H9 (cell line): ENCODE measurements at regions not wholly inside any gene's neighbourhood (a gene's known extent, or its start where the extent isn't known, plus 50 kb on each side); places are given as distances from the start of the nearest gene placed in this dataset.

Source experiments
- DNase-seq: peaks from one replicate; pipeline ENCODE4 v3.0.0-alpha.2; 2017
- H2AFZ ChIP-seq: one replicate; pipeline ENCODE4 v1.6.1; 2013; ENCODE audit warnings: mild to moderate bottlenecking, low read length, control low read depth, moderate library complexity
- H2AK5ac ChIP-seq: 2 replicates; pipeline ENCODE4 v1.6.1; 2013; ENCODE audit warnings: low read length, control low read depth, mixed read lengths; ENCODE audit not compliant: insufficient read length
- H2BK120ac ChIP-seq: one replicate; pipeline ENCODE4 v1.6.1; 2013; ENCODE audit warnings: low read depth, mild to moderate bottlenecking, low read length, control low read depth, inconsistent platforms; ENCODE audit not compliant: poor library complexity, severe bottlenecking
- H2BK12ac ChIP-seq: 2 replicates; pipeline ENCODE4 v1.6.1; 2013; ENCODE audit warnings: low read length, control low read depth, mixed read lengths, low read depth; ENCODE audit not compliant: insufficient read length
- H2BK15ac ChIP-seq: 2 replicates; pipeline ENCODE4 v1.6.1; 2013; ENCODE audit warnings: low read depth, low read length, control low read depth
- H2BK20ac ChIP-seq: one replicate; pipeline ENCODE4 v1.6.1; 2013; ENCODE audit warnings: low read depth, mild to moderate bottlenecking, low read length, control low read depth, inconsistent platforms; ENCODE audit not compliant: poor library complexity, severe bottlenecking
- H2BK5ac ChIP-seq: 2 replicates; pipeline ENCODE4 v1.6.1; 2013; ENCODE audit warnings: low read length, control low read depth, mixed read lengths; ENCODE audit not compliant: insufficient read length
- H3K14ac ChIP-seq: 2 replicates; pipeline ENCODE4 v1.6.1; 2013; ENCODE audit warnings: low read length, control low read depth; ENCODE audit not compliant: insufficient read depth
- H3K18ac ChIP-seq: 2 replicates; pipeline ENCODE4 v1.6.1; 2013; ENCODE audit warnings: low read depth, mild to moderate bottlenecking, mixed read lengths, low read length, control low read depth; ENCODE audit not compliant: insufficient read length
- H3K23ac ChIP-seq: 2 replicates; pipeline ENCODE4 v1.6.1; 2013; ENCODE audit warnings: low read length, control low read depth, mixed read lengths, low read depth; ENCODE audit not compliant: insufficient read length
- H3K23me2 ChIP-seq: 2 replicates; pipeline ENCODE4 v1.6.1; 2013; ENCODE audit warnings: low read depth, mild to moderate bottlenecking, mixed read lengths, low read length, control low read depth; ENCODE audit not compliant: insufficient read length, poor library complexity, severe bottlenecking
- H3K27ac ChIP-seq: 2 replicates; pipeline ENCODE4 v1.5.1; 2013; ENCODE audit warnings: low read length, control low read depth, mixed read lengths, low read depth; ENCODE audit not compliant: insufficient read length
- H3K27me3 ChIP-seq: 2 replicates; pipeline ENCODE4 v1.6.1; 2013; ENCODE audit warnings: low read length, control low read depth, inconsistent platforms; ENCODE audit not compliant: insufficient read depth
- H3K4ac ChIP-seq: 2 replicates; pipeline ENCODE4 v1.6.1; 2013; ENCODE audit warnings: low read depth, mild to moderate bottlenecking, control low read depth, inconsistent platforms, low read length, moderate library complexity
- H3K4me1 ChIP-seq: 2 replicates; pipeline ENCODE4 v1.6.1; 2013; ENCODE audit warnings: low read length, control low read depth, inconsistent platforms; ENCODE audit not compliant: insufficient read depth
- H3K4me2 ChIP-seq: 2 replicates; pipeline ENCODE4 v1.6.1; 2013; ENCODE audit warnings: low read length, control low read depth, mixed read lengths; ENCODE audit not compliant: insufficient read length, insufficient read depth
- H3K56ac ChIP-seq: 2 replicates; pipeline ENCODE4 v1.6.1; 2013; ENCODE audit warnings: low read depth, mild to moderate bottlenecking, mixed read lengths, low read length, control low read depth; ENCODE audit not compliant: insufficient read length
- H3K79me1 ChIP-seq: 2 replicates; pipeline ENCODE4 v1.6.1; 2013; ENCODE audit warnings: low read depth, mild to moderate bottlenecking, moderate library complexity, low read length, control low read depth, inconsistent platforms; ENCODE audit not compliant: insufficient read depth, poor library complexity, severe bottlenecking
- H3K79me2 ChIP-seq: 2 replicates; pipeline ENCODE4 v1.6.1; 2013; ENCODE audit warnings: low read length, control low read depth, inconsistent platforms; ENCODE audit not compliant: insufficient read depth
- H3K9ac ChIP-seq: 2 replicates; pipeline ENCODE4 v1.6.1; 2013; ENCODE audit warnings: low read length, control low read depth, mixed read lengths; ENCODE audit not compliant: insufficient read length; ENCODE audit errors: extremely low read depth
- H3K9me3 ChIP-seq: one replicate; pipeline ENCODE4 v1.6.1; 2013; ENCODE audit warnings: low read depth, low read length, inconsistent platforms; ENCODE audit not compliant: control insufficient read depth
- H3T11ph ChIP-seq: one replicate; pipeline ENCODE4 v1.6.1; 2013; ENCODE audit warnings: mild to moderate bottlenecking, low read length, control low read depth, inconsistent platforms
- H4K20me1 ChIP-seq: one replicate; pipeline ENCODE4 v1.6.1; 2013; ENCODE audit not compliant: control insufficient read depth, insufficient read length, insufficient read depth
- H4K5ac ChIP-seq: 2 replicates; pipeline ENCODE4 v1.6.1; 2013; ENCODE audit warnings: low read depth, mild to moderate bottlenecking, mixed read lengths, low read length, control low read depth; ENCODE audit not compliant: insufficient read length
- H4K8ac ChIP-seq: replicated peaks from 2 replicates; pipeline ENCODE4 v1.6.1; 2013; ENCODE audit warnings: low read length, control low read depth, mixed read lengths, low read depth; ENCODE audit not compliant: insufficient read length
- H4K91ac ChIP-seq: 2 replicates; pipeline ENCODE4 v1.6.1; 2013; ENCODE audit warnings: low read depth, mild to moderate bottlenecking, moderate library complexity, mixed read lengths, low read length, control low read depth; ENCODE audit not compliant: insufficient read length
- H3K27ac Mint-ChIP-seq, 3 experiments: 2 replicates in 2 of 3; 3 replicates in 1 of 3; pipeline ENCODE4 v1.8.0; 2020 to 2021; ENCODE audit warnings: mixed read lengths in 3 of 3, mild to moderate bottlenecking in 1 of 3, moderate library complexity in 1 of 3
- H3K27me3 Mint-ChIP-seq: 2 replicates; pipeline ENCODE4 v1.8.0; 2021; ENCODE audit warnings: low read depth, mild to moderate bottlenecking, moderate library complexity, mixed read lengths
- H3K36me3 Mint-ChIP-seq, 3 experiments: 2 replicates in 2 of 3; 3 replicates in 1 of 3; pipeline ENCODE4 v1.8.0; 2020 to 2021; ENCODE audit warnings: low read depth in 3 of 3, mixed read lengths in 3 of 3; ENCODE audit not compliant: insufficient read depth in 1 of 3
- H3K4me1 Mint-ChIP-seq, 2 experiments: 2 replicates each; pipeline ENCODE4 v1.8.0; 2020; ENCODE audit warnings: mixed read lengths in 2 of 2
- H3K4me3 Mint-ChIP-seq, 2 experiments: 2 replicates in 1 of 2; 3 replicates in 1 of 2; pipeline ENCODE4 v1.8.0; 2020 to 2021; ENCODE audit warnings: mild to moderate bottlenecking in 2 of 2, mixed read lengths in 2 of 2, moderate library complexity in 1 of 2
- H3K9me3 Mint-ChIP-seq, 2 experiments: 2 replicates in 1 of 2; 3 replicates in 1 of 2; pipeline ENCODE4 v1.8.0; 2020; ENCODE audit warnings: mild to moderate bottlenecking in 2 of 2, mixed read lengths in 2 of 2, moderate library complexity in 1 of 2
- CTCF ChIP-seq: fragments of 200-600 bp; sonication (generic); conservative IDR thresholded peaks from 3 replicates; pipeline ENCODE4 v1.8.0; 2021; ENCODE audit warnings: antibody characterized with exemption, mild to moderate bottlenecking
- WGBS: extraction: QIAGEN DNeasy Blood & Tissue Kit; methylation state at CpG from one replicate; pipeline ENCODE4 v1.1.7; 2013; ENCODE audit warnings: missing lambda C conversion rate, low lambda C conversion rate, mixed read lengths; ENCODE audit not compliant: insufficient read length; ENCODE audit errors: extremely low coverage; 5-methylcytosine and 5-hydroxymethylcytosine counted together

- Histone ChIP-seq H3K14ac (no peak overlapping the region), H3K79me1 (no peaks in the 10 kb centered on the region), H4K20me1 (no peaks in the 10 kb centered on the region), H3K9ac (no peak overlapping the region), H2BK20ac (no peak overlapping the region), H4K8ac (no peak overlapping the region), H3K4ac (no peak overlapping the region), H4K91ac (no peak overlapping the region), H3K4me2 (no peak overlapping the region), H3K23me2 (no peaks in the 10 kb centered on the region), H2BK12ac (no peak overlapping the region), H3K18ac (no peak overlapping the region), H3K27me3 (no peaks in the 10 kb centered on the region), H3K27ac (no peak overlapping the region), H2BK120ac (no peak overlapping the region), H3T11ph (no peak overlapping the region), H2BK15ac (no peak overlapping the region), H3K79me2 (no peaks in the 10 kb centered on the region), H2BK5ac (no peak overlapping the region), H2AFZ (no peak overlapping the region), H2AK5ac (no peak overlapping the region), H3K23ac (no peak overlapping the region), H3K9me3 (no peaks in the 10 kb centered on the region), H3K56ac (no peak overlapping the region), H4K5ac (no peak overlapping the region), H3K4me1 (no peaks in the 10 kb centered on the region; the same call in 1 of the 2 replicates)
- Mint-ChIP-seq H3K4me3 (no peak overlapping the region), H3K27me3 (no peaks in the 10 kb centered on the region), H3K36me3 (peaks cover 3% of the 10 kb centered on the region in 3 experiments; a peak in 4 of 7 replicates), H3K4me1 (peaks cover 0 to 13% of the 10 kb centered on the region in 2 experiments; a peak in 2 of 4 replicates), H3K27ac (no peak overlapping the region), H3K9me3 (peaks cover 5 to 14% of the 10 kb centered on the region in 2 experiments; a peak in 4 of 5 replicates)
- no peak for TF ChIP-seq CTCF
- no CpG with 5 or more reads among the region's 4 CpGs for WGBS
- no peak for DNase-seq
These were observed 102.6 kb downstream of the PLG start for GRCh38 chr6:160804639-160805038.
